OCI-LY3 (cell line): ENCODE measurements at regions not wholly inside any gene's neighbourhood (a gene's known extent, or its start where the extent isn't known, plus 50 kb on each side); places are given as distances from the start of the nearest gene placed in this dataset.

ENCODE experiments used
- H2AFZ ChIP-seq: fragments of 200-600, 300-600 bp; shearing (Covaris generic); 2 replicates; pipeline ENCODE4 v1.6.0; 2014; ENCODE audit warnings: antibody characterized with exemption, low read depth, low read length
- H3K27ac ChIP-seq: fragments of 200-600, 300-600 bp; sonication (generic); 2 replicates; pipeline ENCODE4 v1.5.1; 2014; ENCODE audit warnings: mild to moderate bottlenecking, low read length, moderate library complexity, mixed read lengths
- H3K27me3 ChIP-seq: fragments of 200-600, 300-600 bp; sonication (generic); 2 replicates; pipeline ENCODE4 v1.6.1; 2014; ENCODE audit warnings: low read depth, low read length, mixed read lengths
- H3K36me3 ChIP-seq: fragments of 200-600, 300-600 bp; sonication (generic); replicated peaks from 2 replicates; pipeline ENCODE3; 2014; ENCODE audit warnings: low read depth, low read length, mixed read lengths
- H3K4me1 ChIP-seq: fragments of 300-600, 200-600 bp; sonication (generic); 2 replicates; pipeline ENCODE4 v1.6.1; 2014; ENCODE audit warnings: low read length, mixed read lengths
- H3K4me2 ChIP-seq: fragments of 200-600, 300-600 bp; sonication (generic); 2 replicates; pipeline ENCODE4 v1.6.1; 2014; ENCODE audit warnings: low read length, mixed read lengths
- H3K4me3 ChIP-seq: fragments of 300-600, 200-600 bp; sonication (generic); 2 replicates; pipeline ENCODE4 v1.5.1; 2014; ENCODE audit warnings: antibody characterized with exemption, mild to moderate bottlenecking, low read length, moderate library complexity
- H3K79me2 ChIP-seq: fragments of 300-600, 200-600 bp; shearing (Covaris generic); 2 replicates; pipeline ENCODE4 v1.6.1; 2014; ENCODE audit warnings: mild to moderate bottlenecking, low read length, mixed read lengths
- H3K9ac ChIP-seq: fragments of 300-600, 200-600 bp; shearing (Covaris generic); 2 replicates; pipeline ENCODE4 v1.6.0; 2014; ENCODE audit warnings: mild to moderate bottlenecking, low read length, moderate library complexity
- H3K9me3 ChIP-seq: fragments of 200-600, 300-600 bp; shearing (Covaris generic); 2 replicates; pipeline ENCODE4 v1.6.1; 2014; ENCODE audit warnings: low read length, mixed read lengths; ENCODE audit not compliant: insufficient read depth
- H4K20me1 ChIP-seq: fragments of 200-600, 300-600 bp; sonication (generic); 2 replicates; pipeline ENCODE4 v1.6.1; 2016; ENCODE audit warnings: low read length, mixed read lengths; ENCODE audit not compliant: insufficient read depth
- CTCF ChIP-seq: fragments of 200-600, 300-600 bp; sonication (generic); IDR thresholded peaks from 2 replicates; pipeline ENCODE4 v1.5.1; 2014; ENCODE audit warnings: antibody characterized with exemption, low read length, low read depth
- EZH2phosphoT487 ChIP-seq: fragments of 200-600 bp; shearing (Covaris generic); IDR thresholded peaks from 2 replicates; pipeline ENCODE4 v1.6.1; 2018; ENCODE audit warnings: antibody characterized with exemption, mixed run types, low read depth

- H3K4me1 ChIP-seq = peaks cover 37% of the 10 kb centered on the region
- H3K36me3 ChIP-seq = no peaks in the 10 kb centered on the region
- H3K79me2 ChIP-seq = no peaks in the 10 kb centered on the region
- H3K9ac ChIP-seq = no peak overlapping the region
- H3K9me3 ChIP-seq = no peaks in the 10 kb centered on the region
- no peak overlapping the region for H3K27ac ChIP-seq
- H4K20me1 ChIP-seq = no peaks in the 10 kb centered on the region
- no peak overlapping the region for H3K4me2 ChIP-seq
- H2AFZ ChIP-seq = no peak overlapping the region
- no peaks in the 10 kb centered on the region for H3K27me3 ChIP-seq
- no peak overlapping the region for H3K4me3 ChIP-seq
- TF ChIP-seq CTCF (no peak), EZH2phosphoT487 (no peak)
These were observed 70.0 kb upstream of the SUCLG2 start for GRCh38 chr3:67724434-67724833.

- H3K4me3 ChIP-seq = no peak overlapping the region
- H2AFZ ChIP-seq = no peak overlapping the region
- no peaks in the 10 kb centered on the region for H4K20me1 ChIP-seq
- no peak overlapping the region for H3K9ac ChIP-seq
- TF ChIP-seq CTCF (no peak), EZH2phosphoT487 (no peak)
- no peaks in the 10 kb centered on the region for H3K9me3 ChIP-seq
- H3K27ac ChIP-seq = no peak overlapping the region
- H3K4me1 ChIP-seq = peaks cover 37% of the 10 kb centered on the region
- no peaks in the 10 kb centered on the region for H3K79me2 ChIP-seq
- H3K27me3 ChIP-seq = no peaks in the 10 kb centered on the region
- H3K36me3 ChIP-seq = no peaks in the 10 kb centered on the region
- H3K4me2 ChIP-seq = no peak overlapping the region
These were observed 69.5 kb upstream of the SUCLG2 start for GRCh38 chr3:67723863-67724262.

DNA sequence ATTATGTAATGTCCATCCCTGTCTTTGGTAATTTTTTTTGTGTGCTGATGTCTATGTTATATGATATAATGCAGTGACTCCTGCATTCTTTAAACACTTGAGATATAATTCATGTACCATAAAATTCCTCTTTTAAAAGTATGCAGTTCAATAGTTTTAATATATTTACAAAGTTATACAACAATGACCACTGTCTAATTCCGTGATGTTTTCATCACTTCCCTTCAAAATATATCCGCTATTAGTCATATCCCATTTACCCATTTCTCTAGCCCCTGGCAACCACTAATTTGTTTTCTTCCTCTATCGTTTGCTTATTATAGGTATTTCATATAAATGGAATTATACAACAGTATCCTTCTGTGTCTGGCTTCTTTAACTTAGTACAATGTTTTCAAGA, 64.9 kb upstream of the SUCLG2 start:
- Histone ChIP-seq H3K4me3 (no peak overlapping the region), H3K79me2 (no peaks in the 10 kb centered on the region), H3K27ac (no peak overlapping the region), H2AFZ (no peak overlapping the region), H4K20me1 (no peaks in the 10 kb centered on the region), H3K4me1 (peaks cover 6% of the 10 kb centered on the region), H3K27me3 (no peaks in the 10 kb centered on the region), H3K9me3 (no peaks in the 10 kb centered on the region), H3K9ac (no peak overlapping the region), H3K4me2 (no peak overlapping the region), H3K36me3 (no peaks in the 10 kb centered on the region)
- TF ChIP-seq EZH2phosphoT487 = no peak
- no peak for TF ChIP-seq CTCF

DNA sequence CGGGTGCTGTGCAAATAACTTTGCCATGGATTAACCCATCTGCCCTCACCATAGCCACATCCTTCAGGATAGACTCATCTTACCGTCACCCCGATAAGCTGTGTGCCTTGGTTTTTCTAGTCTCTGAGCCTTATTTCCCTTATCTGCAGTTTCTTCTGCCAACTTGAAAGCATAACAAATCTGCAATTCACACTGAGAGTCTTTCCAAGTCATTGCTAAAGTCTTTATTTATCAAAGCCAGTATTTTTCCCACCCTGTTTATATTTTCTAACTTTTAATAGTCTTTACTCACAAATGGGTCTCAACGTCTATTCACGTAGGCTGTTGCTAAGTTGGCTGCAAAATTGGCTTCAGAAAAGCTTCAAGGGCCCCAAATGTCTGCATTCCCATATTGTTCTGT, 61.6 kb upstream of the SUCLG2 start:
- no peaks in the 10 kb centered on the region for H3K27me3 ChIP-seq
- no peaks in the 10 kb centered on the region for H3K9me3 ChIP-seq
- no peak overlapping the region for H2AFZ ChIP-seq
- H3K36me3 ChIP-seq = no peaks in the 10 kb centered on the region
- H3K27ac ChIP-seq = no peak overlapping the region
- no peak overlapping the region for H3K9ac ChIP-seq
- H3K4me1 ChIP-seq = no peaks in the 10 kb centered on the region
- no peak overlapping the region for H3K4me2 ChIP-seq
- no peaks in the 10 kb centered on the region for H3K79me2 ChIP-seq
- H3K4me3 ChIP-seq = no peak overlapping the region
- no peaks in the 10 kb centered on the region for H4K20me1 ChIP-seq
- TF ChIP-seq CTCF (no peak), EZH2phosphoT487 (no peak)
